ENCODE measurements at regions not wholly inside any gene's neighbourhood (a gene's known extent, or its start where the extent isn't known, plus 50 kb on each side); places are given as distances from the start of the nearest gene placed in this dataset.
"Not testable (repeated sequence)": the region's sequence is repeated elsewhere in the genome, so short reads cannot be mapped to it uniquely, and the experiment has no call there.

GRCh38 chr7:149685455-149685854 lies 87.9 kb downstream of the ZNF467 start:
- H3K36me3 ChIP-seq (ENCODE audit: control insufficient read depth in 5 of 5, insufficient read depth in 5 of 5, low read length in 5 of 5): no peaks in the 10 kb centered on the region
- no peak overlapping the region for H3K27ac ChIP-seq (ENCODE audit: low read depth, low read length)
- H3K4me1 ChIP-seq (ENCODE audit: control insufficient read depth in 5 of 5, insufficient read depth in 5 of 5, low read length in 5 of 5): peaks cover 0 to 17% (median 10%) of the 10 kb centered on the region in 5 donors

GRCh38 chr7:149683898-149684297 lies 89.5 kb downstream of the ZNF467 start:
- Histone ChIP-seq H3K27me3 (ENCODE audit: control insufficient read depth in 5 of 5, insufficient read depth in 4 of 5, low read length in 5 of 5) (no peaks in the 10 kb centered on the region), H3K36me3 (ENCODE audit: control insufficient read depth in 5 of 5, insufficient read depth in 5 of 5, low read length in 5 of 5) (no peaks in the 10 kb centered on the region), H3K4me1 (ENCODE audit: control insufficient read depth in 5 of 5, insufficient read depth in 5 of 5, low read length in 5 of 5) (peaks cover 0 to 17% (median 10%) of the 10 kb centered on the region in 5 donors), H3K4me3 (ENCODE audit: low read depth in 1 of 5, low read length in 5 of 5) (no peak overlapping the region), H3K9me3 (ENCODE audit: control insufficient read depth in 5 of 5, low read length in 5 of 5) (peaks cover 0 to 2% (median 0%) of the 10 kb centered on the region in 5 donors), H3K27ac (ENCODE audit: low read depth, low read length) (no peak overlapping the region), H3K9ac (ENCODE audit: low read length in 5 of 5) (no peak overlapping the region)

More at GRCh38 chr7:149685455-149685854, 87.9 kb downstream of the ZNF467 start:
- no peak overlapping the region for H3K9ac ChIP-seq (ENCODE audit: low read length in 5 of 5)
- H3K9me3 ChIP-seq (ENCODE audit: control insufficient read depth in 5 of 5, low read length in 5 of 5): peaks cover 0 to 5% (median 0%) of the 10 kb centered on the region in 5 donors
- H3K27me3 ChIP-seq (ENCODE audit: control insufficient read depth in 5 of 5, insufficient read depth in 4 of 5, low read length in 5 of 5): peaks cover 0 to 3% (median 0%) of the 10 kb centered on the region in 5 donors
- H3K4me3 ChIP-seq (ENCODE audit: low read depth in 1 of 5, low read length in 5 of 5): no peak overlapping the region

- Histone ChIP-seq H3K27ac (ENCODE audit: low read depth, low read length) (no peak overlapping the region), H3K27me3 (ENCODE audit: control insufficient read depth in 5 of 5, insufficient read depth in 4 of 5, low read length in 5 of 5) (no peaks in the 10 kb centered on the region), H3K36me3 (ENCODE audit: control insufficient read depth in 5 of 5, insufficient read depth in 5 of 5, low read length in 5 of 5) (no peaks in the 10 kb centered on the region), H3K4me1 (ENCODE audit: control insufficient read depth in 5 of 5, insufficient read depth in 5 of 5, low read length in 5 of 5) (peaks cover 0 to 17% (median 10%) of the 10 kb centered on the region in 5 donors), H3K9me3 (ENCODE audit: control insufficient read depth in 5 of 5, low read length in 5 of 5) (no peaks in the 10 kb centered on the region), H3K9ac (ENCODE audit: low read length in 5 of 5) (no peak overlapping the region), H3K4me3 (ENCODE audit: low read depth in 1 of 5, low read length in 5 of 5) (no peak overlapping the region)
Observed at GRCh38 chr7:149683181-149683580, 90.2 kb downstream of the ZNF467 start.

- H3K4me3 ChIP-seq (ENCODE audit: low read depth in 1 of 5, low read length in 5 of 5): no peak overlapping the region
- no peaks in the 10 kb centered on the region for H3K9me3 ChIP-seq (ENCODE audit: control insufficient read depth in 5 of 5, low read length in 5 of 5)
- H3K4me1 ChIP-seq (ENCODE audit: control insufficient read depth in 5 of 5, insufficient read depth in 5 of 5, low read length in 5 of 5): peaks cover 0 to 17% (median 10%) of the 10 kb centered on the region in 5 donors
- H3K9ac ChIP-seq (ENCODE audit: low read length in 5 of 5): no peak overlapping the region
- H3K36me3 ChIP-seq (ENCODE audit: control insufficient read depth in 5 of 5, insufficient read depth in 5 of 5, low read length in 5 of 5): no peaks in the 10 kb centered on the region
- no peaks in the 10 kb centered on the region for H3K27me3 ChIP-seq (ENCODE audit: control insufficient read depth in 5 of 5, insufficient read depth in 4 of 5, low read length in 5 of 5)
- H3K27ac ChIP-seq (ENCODE audit: low read depth, low read length): no peak overlapping the region
Observed at GRCh38 chr7:149682038-149682437, 91.3 kb downstream of the ZNF467 start.

GRCh38 chr7:149681274-149681673 lies 92.1 kb downstream of the ZNF467 start:
- H3K36me3 ChIP-seq (ENCODE audit: control insufficient read depth in 5 of 5, insufficient read depth in 5 of 5, low read length in 5 of 5): no peaks in the 10 kb centered on the region
- H3K4me1 ChIP-seq (ENCODE audit: control insufficient read depth in 5 of 5, insufficient read depth in 5 of 5, low read length in 5 of 5): peaks cover 0 to 13% (median 8%) of the 10 kb centered on the region in 5 donors
- no peaks in the 10 kb centered on the region for H3K27me3 ChIP-seq (ENCODE audit: control insufficient read depth in 5 of 5, insufficient read depth in 4 of 5, low read length in 5 of 5)
- no peak overlapping the region for H3K27ac ChIP-seq (ENCODE audit: low read depth, low read length)
- no peak overlapping the region for H3K9ac ChIP-seq (ENCODE audit: low read length in 5 of 5)
- H3K9me3 ChIP-seq (ENCODE audit: control insufficient read depth in 5 of 5, low read length in 5 of 5): no peaks in the 10 kb centered on the region
- no peak overlapping the region for H3K4me3 ChIP-seq (ENCODE audit: low read depth in 1 of 5, low read length in 5 of 5)

GRCh38 chr7:149680331-149681025 lies 92.9 kb downstream of the ZNF467 start:
- H3K36me3 ChIP-seq (ENCODE audit: control insufficient read depth in 5 of 5, insufficient read depth in 5 of 5, low read length in 5 of 5): no peaks in the 10 kb centered on the region
- H3K27me3 ChIP-seq (ENCODE audit: control insufficient read depth in 5 of 5, insufficient read depth in 4 of 5, low read length in 5 of 5): no peaks in the 10 kb centered on the region
- H3K9ac ChIP-seq (ENCODE audit: low read length in 5 of 5): no peak overlapping the region
- no peak overlapping the region for H3K4me3 ChIP-seq (ENCODE audit: low read depth in 1 of 5, low read length in 5 of 5)
- H3K4me1 ChIP-seq (ENCODE audit: control insufficient read depth in 5 of 5, insufficient read depth in 5 of 5, low read length in 5 of 5): peaks cover 0 to 5% (median under 1%) of the 10 kb centered on the region in 5 donors
- no peak overlapping the region for H3K27ac ChIP-seq (ENCODE audit: low read depth, low read length)
- H3K9me3 ChIP-seq (ENCODE audit: control insufficient read depth in 5 of 5, low read length in 5 of 5): no peaks in the 10 kb centered on the region

- not testable (repeated sequence) for H3K27ac ChIP-seq (ENCODE audit: low read depth, low read length); H3K36me3 ChIP-seq (ENCODE audit: control insufficient read depth in 5 of 5, insufficient read depth in 5 of 5, low read length in 5 of 5); H3K27me3 ChIP-seq (ENCODE audit: control insufficient read depth in 5 of 5, insufficient read depth in 4 of 5, low read length in 5 of 5); H3K9ac ChIP-seq (ENCODE audit: low read length in 5 of 5); H3K4me1 ChIP-seq (ENCODE audit: control insufficient read depth in 5 of 5, insufficient read depth in 5 of 5, low read length in 5 of 5); H3K4me3 ChIP-seq (ENCODE audit: low read depth in 1 of 5, low read length in 5 of 5); H3K9me3 ChIP-seq (ENCODE audit: control insufficient read depth in 5 of 5, low read length in 5 of 5)
Observed at GRCh38 chr7:149674728-149675385, 98.5 kb downstream of the ZNF467 start.

GRCh38 chr7:149673006-149673405 lies 100.4 kb downstream of the ZNF467 start:
- H3K27ac ChIP-seq (ENCODE audit: low read depth, low read length): no peak overlapping the region
- H3K36me3 ChIP-seq (ENCODE audit: control insufficient read depth in 5 of 5, insufficient read depth in 5 of 5, low read length in 5 of 5): no peaks in the 10 kb centered on the region
- H3K9me3 ChIP-seq (ENCODE audit: control insufficient read depth in 5 of 5, low read length in 5 of 5): no peaks in the 10 kb centered on the region
- no peak overlapping the region for H3K9ac ChIP-seq (ENCODE audit: low read length in 5 of 5)
- H3K27me3 ChIP-seq (ENCODE audit: control insufficient read depth in 5 of 5, insufficient read depth in 4 of 5, low read length in 5 of 5): no peaks in the 10 kb centered on the region
- peaks cover 0 to 6% (median 5%) of the 10 kb centered on the region in 5 donors for H3K4me1 ChIP-seq (ENCODE audit: control insufficient read depth in 5 of 5, insufficient read depth in 5 of 5, low read length in 5 of 5)
- no peak overlapping the region for H3K4me3 ChIP-seq (ENCODE audit: low read depth in 1 of 5, low read length in 5 of 5)

- Histone ChIP-seq H3K4me1 (ENCODE audit: control insufficient read depth in 5 of 5, insufficient read depth in 5 of 5, low read length in 5 of 5) (peaks cover 0 to 6% (median 5%) of the 10 kb centered on the region in 5 donors), H3K9ac (ENCODE audit: low read length in 5 of 5) (no peak overlapping the region), H3K9me3 (ENCODE audit: control insufficient read depth in 5 of 5, low read length in 5 of 5) (no peaks in the 10 kb centered on the region), H3K4me3 (ENCODE audit: low read depth in 1 of 5, low read length in 5 of 5) (no peak overlapping the region), H3K36me3 (ENCODE audit: control insufficient read depth in 5 of 5, insufficient read depth in 5 of 5, low read length in 5 of 5) (no peaks in the 10 kb centered on the region), H3K27me3 (ENCODE audit: control insufficient read depth in 5 of 5, insufficient read depth in 4 of 5, low read length in 5 of 5) (no peaks in the 10 kb centered on the region), H3K27ac (ENCODE audit: low read depth, low read length) (no peak overlapping the region)
Observed at GRCh38 chr7:149670288-149670687, 103.1 kb downstream of the ZNF467 start.

- H3K4me1 ChIP-seq (ENCODE audit: control insufficient read depth in 5 of 5, insufficient read depth in 5 of 5, low read length in 5 of 5): peaks cover 0 to 6% (median 5%) of the 10 kb centered on the region in 5 donors
- no peak overlapping the region for H3K4me3 ChIP-seq (ENCODE audit: low read depth in 1 of 5, low read length in 5 of 5)
- no peak overlapping the region for H3K27ac ChIP-seq (ENCODE audit: low read depth, low read length)
- no peaks in the 10 kb centered on the region for H3K36me3 ChIP-seq (ENCODE audit: control insufficient read depth in 5 of 5, insufficient read depth in 5 of 5, low read length in 5 of 5)
- H3K9ac ChIP-seq (ENCODE audit: low read length in 5 of 5): no peak overlapping the region
- no peaks in the 10 kb centered on the region for H3K27me3 ChIP-seq (ENCODE audit: control insufficient read depth in 5 of 5, insufficient read depth in 4 of 5, low read length in 5 of 5)
- H3K9me3 ChIP-seq (ENCODE audit: control insufficient read depth in 5 of 5, low read length in 5 of 5): no peaks in the 10 kb centered on the region
Observed at GRCh38 chr7:149669121-149669818, 104.1 kb downstream of the ZNF467 start.

Data from subcutaneous abdominal adipose tissue (tissue), 5 donors.